GM23338 (cell line): ENCODE measurements at regions not wholly inside any gene's neighbourhood (a gene's known extent, or its start where the extent isn't known, plus 50 kb on each side); places are given as distances from the start of the nearest gene placed in this dataset.

Experiments
- ATAC-seq: fragments of 200-7000 bp; cut with Tn5 transposase; 3 replicates; pipeline ENCODE4 v1.9.1; 2020
- DNase-seq: peaks from one replicate; pipeline ENCODE4 v3.0.0-alpha.2; 2015; ENCODE audit warnings: low spot score
- H2AFZ ChIP-seq: fragments of 200-600 bp; sonication (generic); 2 replicates; pipeline ENCODE4 v1.8.0; 2016; ENCODE audit warnings: antibody characterized with exemption, mild to moderate bottlenecking, moderate library complexity
- H3F3A ChIP-seq: fragments of 200-600 bp; sonication (generic); replicated peaks from 2 replicates; pipeline ENCODE4 v1.8.0; 2017; ENCODE audit warnings: antibody characterized with exemption, mixed run types, low read depth
- H3K27ac ChIP-seq: fragments of 200-600 bp; sonication (generic); 2 replicates; pipeline ENCODE4 v1.6.1; 2016; ENCODE audit warnings: low read depth
- H3K27me3 ChIP-seq: fragments of 200-600 bp; sonication (generic); 2 replicates; pipeline ENCODE4 v1.8.0; 2016; ENCODE audit warnings: mild to moderate bottlenecking, mixed run types, moderate library complexity; ENCODE audit not compliant: insufficient read depth
- H3K36me3 ChIP-seq: fragments of 200-600 bp; sonication (generic); 2 replicates; pipeline ENCODE4 v1.8.0; 2016; ENCODE audit warnings: mild to moderate bottlenecking; ENCODE audit not compliant: insufficient read depth
- H3K4me1 ChIP-seq: fragments of 200-600 bp; sonication (generic); 2 replicates; pipeline ENCODE4 v1.8.0; 2016; ENCODE audit warnings: mild to moderate bottlenecking, moderate library complexity; ENCODE audit not compliant: insufficient read depth
- H3K4me2 ChIP-seq: fragments of 200-600 bp; sonication (generic); 2 replicates; pipeline ENCODE4 v1.7.1; 2017; ENCODE audit warnings: mixed run types
- H3K4me3 ChIP-seq: fragments of 200-600 bp; sonication (generic); 2 replicates; pipeline ENCODE4 v1.6.1; 2016; ENCODE audit warnings: mixed run types
- H3K79me2 ChIP-seq: fragments of 200-600 bp; sonication (generic); replicated peaks from 2 replicates; pipeline ENCODE4 v1.8.0; 2017; ENCODE audit warnings: mild to moderate bottlenecking; ENCODE audit not compliant: insufficient read depth
- H3K9me2 ChIP-seq: fragments of 200-600 bp; sonication (generic); 2 replicates; pipeline ENCODE4 v1.8.0; 2017; ENCODE audit not compliant: insufficient read depth
- H4K20me1 ChIP-seq: fragments of 200-600 bp; sonication (generic); replicated peaks from 2 replicates; pipeline ENCODE4 v1.8.0; 2017; ENCODE audit warnings: mild to moderate bottlenecking; ENCODE audit not compliant: insufficient read depth
- H3K27ac Mint-ChIP-seq: 2 replicates; pipeline ENCODE4 v1.8.0; 2020; ENCODE audit warnings: inconsistent platforms, mild to moderate bottlenecking, moderate library complexity, mixed read lengths
- H3K27me3 Mint-ChIP-seq: 3 replicates; pipeline ENCODE4 v1.8.0; 2022; ENCODE audit warnings: low read depth, mild to moderate bottlenecking, moderate library complexity, mixed read lengths, inconsistent platforms; ENCODE audit not compliant: insufficient read depth, poor library complexity
- H3K36me3 Mint-ChIP-seq: 3 replicates; pipeline ENCODE4 v1.8.0; 2021; ENCODE audit warnings: low read depth, mild to moderate bottlenecking, inconsistent platforms, moderate library complexity, mixed read lengths
- H3K4me1 Mint-ChIP-seq: 3 replicates; pipeline ENCODE4 v1.8.0; 2020; ENCODE audit warnings: mild to moderate bottlenecking, inconsistent platforms, mixed read lengths
- H3K4me3 Mint-ChIP-seq: 3 replicates; pipeline ENCODE4 v1.8.0; 2021; ENCODE audit warnings: moderate library complexity, mild to moderate bottlenecking, inconsistent platforms, mixed read lengths
- H3K9me3 Mint-ChIP-seq: 3 replicates; pipeline ENCODE4 v1.8.0; 2020; ENCODE audit warnings: moderate library complexity, mild to moderate bottlenecking, inconsistent platforms, mixed read lengths
- EZH2 ChIP-seq: fragments of 200-600 bp; sonication (generic); IDR thresholded peaks from one replicate; pipeline ENCODE4 v1.8.0; 2017; ENCODE audit warnings: antibody characterized with exemption, mild to moderate bottlenecking, low read depth; ENCODE audit not compliant: unreplicated experiment
- JUNB ChIP-seq: IDR thresholded peaks from one replicate; pipeline ENCODE4 v1.6.1; 2016; ENCODE audit warnings: antibody characterized with exemption; ENCODE audit not compliant: unreplicated experiment
- STAT1 ChIP-seq: IDR thresholded peaks from one replicate; pipeline ENCODE4 v1.6.1; 2016; ENCODE audit warnings: antibody characterized with exemption; ENCODE audit not compliant: unreplicated experiment
- ZNF331 ChIP-seq: fragments of 250-450 bp; sonication (Bioruptor Pico); IDR thresholded peaks from 2 replicates; pipeline ENCODE4 v1.5.0; 2020; ENCODE audit warnings: low read depth, mild to moderate bottlenecking, moderate library complexity
- TF ChIP-seq, protein P1 (sequence below), 2 experiments: fragments of 200-600 bp in 1 of 2; sonication (generic) in 1 of 2; conservative IDR thresholded peaks; 2 replicates each; pipeline versions ENCODE4 v1.5.1 to v1.6.1; 2016 to 2017; ENCODE audit warnings: antibody characterized with exemption in 2 of 2, low read depth in 2 of 2, mild to moderate bottlenecking in 2 of 2, moderate library complexity in 1 of 2
- TF ChIP-seq, protein P2 (sequence below): IDR thresholded peaks from 2 replicates; pipeline ENCODE4 v1.6.1; 2016; ENCODE audit warnings: antibody characterized with exemption
- TF ChIP-seq, protein P3 (sequence below): IDR thresholded peaks from one replicate; pipeline ENCODE4 v1.6.1; 2018; ENCODE audit warnings: antibody characterized with exemption; ENCODE audit not compliant: unreplicated experiment
- TF ChIP-seq, protein P4 (sequence below): fragments of 250-450 bp; sonication (Bioruptor Pico); IDR thresholded peaks from 2 replicates; pipeline ENCODE4 v1.5.0; 2020; ENCODE audit warnings: mild to moderate bottlenecking, moderate library complexity

- TF ChIP-seq, protein P1, sequence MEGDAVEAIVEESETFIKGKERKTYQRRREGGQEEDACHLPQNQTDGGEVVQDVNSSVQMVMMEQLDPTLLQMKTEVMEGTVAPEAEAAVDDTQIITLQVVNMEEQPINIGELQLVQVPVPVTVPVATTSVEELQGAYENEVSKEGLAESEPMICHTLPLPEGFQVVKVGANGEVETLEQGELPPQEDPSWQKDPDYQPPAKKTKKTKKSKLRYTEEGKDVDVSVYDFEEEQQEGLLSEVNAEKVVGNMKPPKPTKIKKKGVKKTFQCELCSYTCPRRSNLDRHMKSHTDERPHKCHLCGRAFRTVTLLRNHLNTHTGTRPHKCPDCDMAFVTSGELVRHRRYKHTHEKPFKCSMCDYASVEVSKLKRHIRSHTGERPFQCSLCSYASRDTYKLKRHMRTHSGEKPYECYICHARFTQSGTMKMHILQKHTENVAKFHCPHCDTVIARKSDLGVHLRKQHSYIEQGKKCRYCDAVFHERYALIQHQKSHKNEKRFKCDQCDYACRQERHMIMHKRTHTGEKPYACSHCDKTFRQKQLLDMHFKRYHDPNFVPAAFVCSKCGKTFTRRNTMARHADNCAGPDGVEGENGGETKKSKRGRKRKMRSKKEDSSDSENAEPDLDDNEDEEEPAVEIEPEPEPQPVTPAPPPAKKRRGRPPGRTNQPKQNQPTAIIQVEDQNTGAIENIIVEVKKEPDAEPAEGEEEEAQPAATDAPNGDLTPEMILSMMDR (conservative IDR thresholded peaks at IDR 0.05; ENCODE audit: low read depth in 2 of 2): no peak
- no peak for TF ChIP-seq STAT1
- TF ChIP-seq, protein P2, sequence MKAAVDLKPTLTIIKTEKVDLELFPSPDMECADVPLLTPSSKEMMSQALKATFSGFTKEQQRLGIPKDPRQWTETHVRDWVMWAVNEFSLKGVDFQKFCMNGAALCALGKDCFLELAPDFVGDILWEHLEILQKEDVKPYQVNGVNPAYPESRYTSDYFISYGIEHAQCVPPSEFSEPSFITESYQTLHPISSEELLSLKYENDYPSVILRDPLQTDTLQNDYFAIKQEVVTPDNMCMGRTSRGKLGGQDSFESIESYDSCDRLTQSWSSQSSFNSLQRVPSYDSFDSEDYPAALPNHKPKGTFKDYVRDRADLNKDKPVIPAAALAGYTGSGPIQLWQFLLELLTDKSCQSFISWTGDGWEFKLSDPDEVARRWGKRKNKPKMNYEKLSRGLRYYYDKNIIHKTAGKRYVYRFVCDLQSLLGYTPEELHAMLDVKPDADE: no peak
Measured at GRCh38 chr14:28340816-28341215, 425.8 kb upstream of the FOXG1 start (continued).

DNA sequence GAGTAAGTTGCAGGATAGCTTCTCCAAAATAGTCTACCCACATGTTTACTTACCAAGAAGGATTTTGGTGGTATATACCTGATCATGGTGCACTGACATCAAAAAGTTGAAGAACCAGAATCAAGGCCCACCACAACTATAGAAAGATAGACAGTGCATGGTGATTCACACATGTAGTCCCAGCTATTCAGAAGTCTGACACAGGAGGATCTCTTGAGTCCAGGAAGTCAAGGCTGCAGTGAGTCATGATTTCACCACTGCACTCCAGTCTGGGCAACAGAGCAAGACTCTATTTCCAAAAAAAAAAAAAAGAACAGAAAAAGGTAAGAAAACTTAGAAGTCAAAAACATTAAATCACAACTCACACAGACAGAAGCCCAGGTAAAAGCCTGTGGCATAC, 422.2 kb upstream of the FOXG1 start:
- Histone ChIP-seq H3K79me2 (no peaks in the 10 kb centered on the region), H3K4me3 (no peak overlapping the region), H3K27ac (no peak overlapping the region), H3K4me1 (no peaks in the 10 kb centered on the region), H3K36me3 (no peaks in the 10 kb centered on the region), H3K9me2 (no peaks in the 10 kb centered on the region), H2AFZ (no peak overlapping the region), H3F3A (no peaks in the 10 kb centered on the region), H3K4me2 (no peak overlapping the region), H4K20me1 (no peaks in the 10 kb centered on the region), H3K27me3 (no peaks in the 10 kb centered on the region)
- Mint-ChIP-seq H3K36me3 (no peaks in the 10 kb centered on the region), H3K27ac (no peak overlapping the region), H3K27me3 (no peaks in the 10 kb centered on the region), H3K4me3 (no peak overlapping the region), H3K4me1 (no peaks in the 10 kb centered on the region), H3K9me3 (no peaks in the 10 kb centered on the region)
- DNase-seq: no peak
- no peak for ATAC-seq
- TF ChIP-seq, protein P1 (conservative IDR thresholded peaks at IDR 0.05; ENCODE audit: low read depth in 2 of 2): no peak
- TF ChIP-seq, protein P3, sequence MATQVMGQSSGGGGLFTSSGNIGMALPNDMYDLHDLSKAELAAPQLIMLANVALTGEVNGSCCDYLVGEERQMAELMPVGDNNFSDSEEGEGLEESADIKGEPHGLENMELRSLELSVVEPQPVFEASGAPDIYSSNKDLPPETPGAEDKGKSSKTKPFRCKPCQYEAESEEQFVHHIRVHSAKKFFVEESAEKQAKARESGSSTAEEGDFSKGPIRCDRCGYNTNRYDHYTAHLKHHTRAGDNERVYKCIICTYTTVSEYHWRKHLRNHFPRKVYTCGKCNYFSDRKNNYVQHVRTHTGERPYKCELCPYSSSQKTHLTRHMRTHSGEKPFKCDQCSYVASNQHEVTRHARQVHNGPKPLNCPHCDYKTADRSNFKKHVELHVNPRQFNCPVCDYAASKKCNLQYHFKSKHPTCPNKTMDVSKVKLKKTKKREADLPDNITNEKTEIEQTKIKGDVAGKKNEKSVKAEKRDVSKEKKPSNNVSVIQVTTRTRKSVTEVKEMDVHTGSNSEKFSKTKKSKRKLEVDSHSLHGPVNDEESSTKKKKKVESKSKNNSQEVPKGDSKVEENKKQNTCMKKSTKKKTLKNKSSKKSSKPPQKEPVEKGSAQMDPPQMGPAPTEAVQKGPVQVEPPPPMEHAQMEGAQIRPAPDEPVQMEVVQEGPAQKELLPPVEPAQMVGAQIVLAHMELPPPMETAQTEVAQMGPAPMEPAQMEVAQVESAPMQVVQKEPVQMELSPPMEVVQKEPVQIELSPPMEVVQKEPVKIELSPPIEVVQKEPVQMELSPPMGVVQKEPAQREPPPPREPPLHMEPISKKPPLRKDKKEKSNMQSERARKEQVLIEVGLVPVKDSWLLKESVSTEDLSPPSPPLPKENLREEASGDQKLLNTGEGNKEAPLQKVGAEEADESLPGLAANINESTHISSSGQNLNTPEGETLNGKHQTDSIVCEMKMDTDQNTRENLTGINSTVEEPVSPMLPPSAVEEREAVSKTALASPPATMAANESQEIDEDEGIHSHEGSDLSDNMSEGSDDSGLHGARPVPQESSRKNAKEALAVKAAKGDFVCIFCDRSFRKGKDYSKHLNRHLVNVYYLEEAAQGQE: no peak
- no peak for TF ChIP-seq ZNF331
- no peak for TF ChIP-seq STAT1
- TF ChIP-seq, protein P4, sequence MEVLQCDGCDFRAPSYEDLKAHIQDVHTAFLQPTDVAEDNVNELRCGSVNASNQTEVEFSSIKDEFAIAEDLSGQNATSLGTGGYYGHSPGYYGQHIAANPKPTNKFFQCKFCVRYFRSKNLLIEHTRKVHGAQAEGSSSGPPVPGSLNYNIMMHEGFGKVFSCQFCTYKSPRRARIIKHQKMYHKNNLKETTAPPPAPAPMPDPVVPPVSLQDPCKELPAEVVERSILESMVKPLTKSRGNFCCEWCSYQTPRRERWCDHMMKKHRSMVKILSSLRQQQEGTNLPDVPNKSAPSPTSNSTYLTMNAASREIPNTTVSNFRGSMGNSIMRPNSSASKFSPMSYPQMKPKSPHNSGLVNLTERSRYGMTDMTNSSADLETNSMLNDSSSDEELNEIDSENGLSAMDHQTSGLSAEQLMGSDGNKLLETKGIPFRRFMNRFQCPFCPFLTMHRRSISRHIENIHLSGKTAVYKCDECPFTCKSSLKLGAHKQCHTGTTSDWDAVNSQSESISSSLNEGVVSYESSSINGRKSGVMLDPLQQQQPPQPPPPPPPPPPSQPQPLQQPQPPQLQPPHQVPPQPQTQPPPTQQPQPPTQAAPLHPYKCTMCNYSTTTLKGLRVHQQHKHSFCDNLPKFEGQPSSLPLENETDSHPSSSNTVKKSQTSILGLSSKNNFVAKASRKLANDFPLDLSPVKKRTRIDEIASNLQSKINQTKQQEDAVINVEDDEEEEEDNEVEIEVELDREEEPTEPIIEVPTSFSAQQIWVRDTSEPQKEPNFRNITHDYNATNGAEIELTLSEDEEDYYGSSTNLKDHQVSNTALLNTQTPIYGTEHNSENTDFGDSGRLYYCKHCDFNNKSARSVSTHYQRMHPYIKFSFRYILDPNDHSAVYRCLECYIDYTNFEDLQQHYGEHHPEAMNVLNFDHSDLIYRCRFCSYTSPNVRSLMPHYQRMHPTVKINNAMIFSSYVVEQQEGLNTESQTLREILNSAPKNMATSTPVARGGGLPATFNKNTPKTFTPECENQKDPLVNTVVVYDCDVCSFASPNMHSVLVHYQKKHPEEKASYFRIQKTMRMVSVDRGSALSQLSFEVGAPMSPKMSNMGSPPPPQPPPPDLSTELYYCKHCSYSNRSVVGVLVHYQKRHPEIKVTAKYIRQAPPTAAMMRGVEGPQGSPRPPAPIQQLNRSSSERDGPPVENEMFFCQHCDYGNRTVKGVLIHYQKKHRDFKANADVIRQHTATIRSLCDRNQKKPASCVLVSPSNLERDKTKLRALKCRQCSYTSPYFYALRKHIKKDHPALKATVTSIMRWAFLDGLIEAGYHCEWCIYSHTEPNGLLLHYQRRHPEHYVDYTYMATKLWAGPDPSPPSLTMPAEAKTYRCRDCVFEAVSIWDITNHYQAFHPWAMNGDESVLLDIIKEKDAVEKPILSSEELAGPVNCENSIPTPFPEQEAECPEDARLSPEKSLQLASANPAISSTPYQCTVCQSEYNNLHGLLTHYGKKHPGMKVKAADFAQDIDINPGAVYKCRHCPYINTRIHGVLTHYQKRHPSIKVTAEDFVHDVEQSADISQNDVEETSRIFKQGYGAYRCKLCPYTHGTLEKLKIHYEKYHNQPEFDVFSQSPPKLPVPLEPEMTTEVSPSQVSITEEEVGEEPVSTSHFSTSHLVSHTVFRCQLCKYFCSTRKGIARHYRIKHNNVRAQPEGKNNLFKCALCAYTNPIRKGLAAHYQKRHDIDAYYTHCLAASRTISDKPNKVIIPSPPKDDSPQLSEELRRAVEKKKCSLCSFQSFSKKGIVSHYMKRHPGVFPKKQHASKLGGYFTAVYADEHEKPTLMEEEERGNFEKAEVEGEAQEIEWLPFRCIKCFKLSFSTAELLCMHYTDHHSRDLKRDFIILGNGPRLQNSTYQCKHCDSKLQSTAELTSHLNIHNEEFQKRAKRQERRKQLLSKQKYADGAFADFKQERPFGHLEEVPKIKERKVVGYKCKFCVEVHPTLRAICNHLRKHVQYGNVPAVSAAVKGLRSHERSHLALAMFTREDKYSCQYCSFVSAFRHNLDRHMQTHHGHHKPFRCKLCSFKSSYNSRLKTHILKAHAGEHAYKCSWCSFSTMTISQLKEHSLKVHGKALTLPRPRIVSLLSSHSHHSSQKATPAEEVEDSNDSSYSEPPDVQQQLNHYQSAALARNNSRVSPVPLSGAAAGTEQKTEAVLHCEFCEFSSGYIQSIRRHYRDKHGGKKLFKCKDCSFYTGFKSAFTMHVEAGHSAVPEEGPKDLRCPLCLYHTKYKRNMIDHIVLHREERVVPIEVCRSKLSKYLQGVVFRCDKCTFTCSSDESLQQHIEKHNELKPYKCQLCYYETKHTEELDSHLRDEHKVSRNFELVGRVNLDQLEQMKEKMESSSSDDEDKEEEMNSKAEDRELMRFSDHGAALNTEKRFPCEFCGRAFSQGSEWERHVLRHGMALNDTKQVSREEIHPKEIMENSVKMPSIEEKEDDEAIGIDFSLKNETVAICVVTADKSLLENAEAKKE (CRISPR knock-in tag): no peak
- TF ChIP-seq, protein P2: no peak
- TF ChIP-seq EZH2: no peak
- TF ChIP-seq JUNB: no peak
